B cell (primary cell): ENCODE measurements at regions not wholly inside any gene's neighbourhood (a gene's known extent, or its start where the extent isn't known, plus 50 kb on each side); places are given as distances from the start of the nearest gene placed in this dataset.

Source experiments
- CTCF ChIP-seq: fragments of 200-600 bp; IDR thresholded peaks from one replicate; pipeline ENCODE4 v1.8.0; 2022; ENCODE audit warnings: antibody characterized with exemption, mild to moderate bottlenecking
- EZH2 ChIP-seq: IDR thresholded peaks from 2 replicates; pipeline ENCODE4 v1.6.1; 2012; ENCODE audit warnings: borderline replicate concordance, low read depth, mild to moderate bottlenecking, moderate library complexity, low read length; ENCODE audit not compliant: insufficient read depth, poor library complexity, severe bottlenecking

DNA sequence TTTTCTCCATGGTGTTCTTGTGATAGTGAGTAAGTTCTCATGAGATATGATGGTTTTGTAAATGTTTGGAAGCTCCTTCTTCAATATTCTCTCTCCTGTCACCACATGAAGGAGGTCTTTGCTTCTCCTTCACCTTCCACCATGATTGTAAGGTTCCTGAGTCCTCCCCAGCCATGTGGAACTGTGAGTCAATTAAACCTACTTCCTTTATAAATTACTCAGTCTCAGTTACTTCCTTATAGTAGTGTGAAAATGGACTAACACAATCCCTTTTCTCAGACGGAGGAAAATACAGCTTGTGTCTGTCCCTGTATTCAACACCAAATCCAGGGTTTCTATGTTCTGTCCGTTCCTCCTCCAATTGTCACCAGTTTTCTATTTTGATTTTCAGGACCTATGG lies 181.0 kb downstream of the ALDH8A1 start:
- TF ChIP-seq CTCF (no peak), EZH2 (no peak)
